GM19324 (cell line): ENCODE measurements at regions not wholly inside any gene's neighbourhood (a gene's known extent, or its start where the extent isn't known, plus 50 kb on each side); places are given as distances from the start of the nearest gene placed in this dataset.

Experiments used
- ATAC-seq: cut with Tn5 transposase; IDR thresholded peaks from one replicate; pipeline ENCODE4 v1.9.1; 2021; ENCODE audit warnings: mild to moderate bottlenecking, moderate library complexity; ENCODE audit not compliant: unreplicated experiment, low FRiP score

DNA sequence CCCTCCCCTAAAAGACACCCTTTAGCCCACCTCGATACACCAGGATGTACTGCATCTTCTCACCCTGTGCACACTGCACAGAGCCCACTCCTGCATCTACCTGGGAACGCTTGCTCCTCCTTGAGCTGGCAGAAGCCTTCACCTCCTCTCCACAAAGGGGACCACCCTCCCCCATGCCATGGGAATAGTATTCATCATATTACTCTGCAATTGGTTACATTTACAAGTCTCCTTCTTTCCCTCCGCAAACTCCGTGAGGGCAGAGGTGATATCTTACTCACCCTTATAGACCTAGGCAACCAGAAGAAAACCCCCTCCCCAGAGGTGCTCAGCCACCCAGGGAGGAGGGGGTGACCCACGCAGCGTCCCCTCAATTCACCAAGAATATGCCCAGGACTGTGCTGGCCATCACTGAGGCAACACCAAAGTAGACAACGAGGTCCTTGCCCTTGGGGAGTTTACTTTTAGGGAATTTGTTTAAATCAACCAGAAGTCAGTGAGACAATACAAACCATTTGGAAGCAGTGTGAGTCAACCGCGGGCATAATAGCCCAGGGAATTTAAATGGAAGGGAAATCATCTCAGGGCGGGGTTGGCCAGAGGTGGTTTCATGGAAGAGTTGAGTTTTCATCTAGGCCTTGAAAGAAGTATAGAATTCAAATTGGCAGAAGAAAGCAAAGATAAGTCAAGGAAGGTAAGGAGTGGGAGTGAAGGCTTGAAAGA, 214.5 kb downstream of the BARX2 start:
- no peak for ATAC-seq

DNA sequence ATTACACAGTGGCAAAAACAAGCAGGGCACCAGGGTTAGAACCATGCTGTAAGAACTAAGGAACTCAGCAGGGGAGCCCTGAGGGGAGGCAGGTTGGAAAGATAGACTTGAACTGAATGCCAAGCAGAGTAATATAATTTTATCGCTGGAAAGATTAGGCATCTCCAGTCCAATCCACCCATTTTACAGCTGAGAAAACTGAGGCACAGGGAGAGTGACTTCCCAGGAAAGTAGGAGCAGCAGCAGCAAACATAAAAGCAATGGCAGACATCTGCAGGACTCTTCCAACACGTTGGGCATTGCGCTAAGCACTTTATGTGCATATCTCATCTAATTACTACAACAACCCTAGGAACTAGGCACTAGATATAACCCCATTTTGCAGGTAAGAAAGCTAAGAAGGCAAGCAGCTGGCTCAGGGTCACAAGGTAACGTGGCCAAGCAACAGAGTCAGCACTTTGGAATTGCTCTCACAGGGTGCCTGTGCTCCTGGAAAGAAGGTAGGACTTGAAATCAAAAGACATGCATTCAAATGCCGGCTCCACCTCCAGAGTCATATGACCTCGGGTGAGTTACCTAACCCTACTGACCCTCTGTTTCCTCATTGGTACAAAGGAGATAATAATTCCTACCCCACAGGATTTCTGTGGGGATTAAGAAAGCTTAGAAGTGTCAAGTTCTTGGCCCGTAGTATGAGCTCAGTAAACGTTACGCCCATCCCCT, 215.3 kb downstream of the BARX2 start:
- ATAC-seq = no peak

DNA sequence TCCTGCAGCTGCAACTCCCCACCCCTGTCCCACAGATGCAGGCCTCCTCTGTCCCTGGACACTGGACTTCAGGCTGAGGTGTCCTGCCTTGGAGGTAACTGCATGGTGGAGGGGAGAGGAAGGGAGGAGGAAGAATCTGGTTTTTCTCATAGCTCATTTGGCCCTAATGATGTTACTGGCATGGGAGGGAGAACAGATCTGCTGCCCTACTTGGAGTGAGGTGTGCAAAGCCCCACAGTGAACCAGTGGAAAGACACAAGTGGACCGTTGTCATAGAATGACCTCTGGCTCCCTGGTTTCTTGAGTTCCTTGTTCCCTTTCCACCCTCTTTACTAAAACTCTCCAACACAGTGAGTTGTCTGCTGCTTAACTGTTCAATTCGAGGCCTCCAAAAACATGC, 215.9 kb downstream of the BARX2 start:
- no peak for ATAC-seq

DNA sequence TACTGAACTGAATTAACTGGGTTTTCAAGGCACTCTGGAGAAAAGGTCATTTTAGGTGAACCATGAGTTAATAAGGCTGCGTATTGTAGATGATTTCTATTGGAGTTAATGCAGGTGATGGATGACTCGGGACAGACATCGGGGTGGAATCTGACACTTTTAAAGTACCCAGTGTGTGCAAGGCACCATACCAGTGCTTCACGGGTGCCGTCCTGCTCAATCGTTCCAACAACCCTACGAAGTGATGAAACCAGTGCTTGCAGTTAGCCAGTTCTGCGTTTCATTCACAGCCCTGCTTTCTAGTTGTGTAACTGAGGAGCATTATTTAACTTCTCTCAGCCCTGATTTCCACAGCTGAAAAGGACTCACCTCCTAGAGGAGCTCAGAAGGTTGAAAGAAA, 216.5 kb downstream of the BARX2 start:
- ATAC-seq = no peak

DNA sequence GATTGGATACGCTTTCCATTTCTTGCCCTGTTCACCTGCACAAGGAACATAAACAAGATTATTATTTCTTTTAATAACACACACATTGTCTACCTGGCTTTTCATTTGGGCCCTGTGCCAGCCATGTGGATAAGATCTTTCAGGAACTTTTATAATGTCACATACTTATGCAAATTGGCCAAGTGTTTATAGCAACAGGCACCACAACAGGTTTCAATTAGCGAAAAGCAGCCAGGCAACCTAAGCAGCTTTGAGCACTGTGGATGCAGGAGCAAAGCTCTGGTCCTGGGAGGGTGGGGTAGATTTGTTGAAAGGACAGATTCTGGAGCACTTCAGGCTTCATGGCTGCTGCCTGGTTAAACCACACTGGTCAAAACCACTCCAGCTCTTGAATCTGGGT, 217.4 kb downstream of the BARX2 start:
- ATAC-seq = no peak

DNA sequence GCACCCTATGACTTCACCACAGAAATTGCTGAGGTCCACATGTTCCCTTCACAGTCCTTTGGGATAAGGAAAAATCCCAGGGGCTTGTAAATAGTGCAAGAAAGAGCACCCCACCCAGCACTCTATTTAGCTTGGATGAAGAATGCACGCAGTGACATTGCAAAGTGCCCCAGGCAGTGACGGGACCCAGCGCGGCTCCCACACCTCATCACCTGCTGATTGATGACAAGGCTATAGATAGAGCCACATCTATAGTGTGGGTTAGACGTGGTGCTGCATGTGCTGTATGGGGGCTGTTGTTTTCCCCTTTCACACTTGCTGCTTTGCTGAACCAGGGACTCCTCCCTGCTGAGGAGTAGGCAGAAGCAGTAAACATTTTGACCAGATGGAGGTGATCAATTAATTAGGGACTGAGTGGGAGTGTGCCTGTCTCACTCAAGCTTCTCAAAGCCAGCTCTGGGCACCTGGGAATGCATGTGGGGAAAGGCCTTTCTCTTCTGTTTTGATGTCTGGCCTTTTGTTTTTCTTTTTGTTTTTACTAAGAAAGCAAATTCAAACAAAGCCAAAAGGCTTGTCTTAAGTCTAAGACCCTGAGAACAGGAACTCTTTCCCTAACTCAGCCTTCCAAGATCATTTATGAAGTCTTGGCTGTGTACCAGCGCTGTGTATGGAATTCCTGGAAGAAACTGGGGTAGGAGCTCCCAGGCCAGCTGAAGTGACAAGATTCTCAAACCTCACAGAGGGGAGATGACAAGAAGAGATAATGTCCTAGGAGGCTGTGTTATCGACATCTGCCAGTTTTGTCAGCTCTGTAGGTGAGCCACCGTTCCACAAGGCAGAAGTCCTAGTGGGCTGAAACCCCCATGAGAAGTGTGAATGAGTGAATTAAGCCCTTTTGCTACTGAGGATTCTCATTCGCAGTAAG, 219.7 kb downstream of the BARX2 start:
- no peak for ATAC-seq

DNA sequence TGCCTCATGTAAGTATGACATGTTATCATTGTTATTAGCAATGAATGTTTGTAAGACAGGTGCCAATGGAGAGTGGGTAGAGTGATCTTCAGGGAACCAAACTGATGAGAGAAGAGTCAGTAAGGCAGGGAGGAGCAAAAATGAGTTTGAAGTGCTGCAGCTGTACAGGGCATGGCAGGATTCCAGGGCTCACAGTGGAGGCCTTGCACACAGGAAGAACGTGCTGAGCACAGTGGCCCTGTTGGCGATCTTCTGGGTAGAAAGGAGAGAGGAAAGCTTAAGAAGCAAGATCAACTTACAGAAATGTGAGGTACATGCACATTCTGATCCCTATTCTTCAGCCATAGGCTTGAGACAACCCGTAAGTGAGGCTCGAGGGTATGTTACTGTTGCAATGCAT, 219.3 kb upstream of the TMEM45B start:
- ATAC-seq = no peak

DNA sequence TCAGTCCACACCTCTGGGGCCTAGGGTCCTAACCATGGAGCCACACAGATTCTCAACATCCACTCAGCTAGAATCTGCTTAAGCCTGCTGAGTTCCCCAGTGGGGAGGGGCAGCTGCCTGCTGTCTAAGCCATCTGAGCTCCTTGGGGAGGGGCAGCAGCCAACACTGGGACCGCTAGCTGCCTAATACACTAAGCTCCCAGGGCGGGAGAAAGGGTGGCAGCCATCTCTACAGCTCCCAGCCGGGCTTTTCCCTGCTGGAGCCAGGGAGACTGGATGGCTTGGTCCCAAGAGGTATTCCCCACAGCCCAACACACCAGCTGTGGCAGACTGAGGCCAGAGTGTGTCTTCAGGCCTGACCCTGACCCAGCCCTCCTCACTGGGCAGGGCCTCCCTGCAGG, 217.3 kb upstream of the TMEM45B start:
- no peak for ATAC-seq

DNA sequence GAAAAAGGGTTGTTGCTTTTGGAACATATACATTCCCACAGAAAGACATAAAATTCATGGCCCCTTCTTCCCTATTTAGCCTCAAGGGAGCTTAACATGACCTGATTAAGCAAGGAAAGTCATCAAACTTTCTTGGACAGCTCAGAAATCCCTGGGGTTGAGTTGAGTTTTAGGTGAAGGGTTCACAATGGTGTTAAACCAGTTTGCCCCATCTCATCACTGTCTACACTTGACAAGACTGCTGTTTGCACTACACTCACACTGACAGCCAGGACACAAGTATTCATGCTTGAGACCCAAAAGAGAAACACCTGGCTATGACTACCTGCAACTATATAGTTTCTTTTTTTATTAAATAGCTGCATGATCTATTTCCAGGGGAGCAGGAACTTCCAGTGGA, 209.8 kb upstream of the TMEM45B start:
- no peak for ATAC-seq

DNA sequence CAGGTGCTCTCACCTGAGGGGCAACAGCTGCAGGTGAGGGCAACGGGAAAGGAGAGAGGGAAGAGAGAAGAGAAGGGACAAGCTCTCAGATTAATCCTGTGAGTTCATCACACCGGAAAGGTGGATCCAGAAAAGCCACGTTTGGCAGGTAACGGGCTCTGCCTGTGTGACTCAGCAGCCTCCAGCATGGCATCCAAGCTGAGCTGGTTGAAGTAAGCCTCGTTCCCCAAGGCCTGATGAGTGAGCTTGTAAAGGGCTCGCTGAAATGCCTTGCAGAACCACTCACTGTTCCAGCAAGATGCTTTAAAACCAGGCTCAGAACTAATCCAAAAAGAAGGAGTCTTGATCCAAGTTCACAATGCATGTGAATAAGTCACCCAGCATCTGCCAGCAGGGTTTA, 206.9 kb upstream of the TMEM45B start:
- ATAC-seq = no peak

DNA sequence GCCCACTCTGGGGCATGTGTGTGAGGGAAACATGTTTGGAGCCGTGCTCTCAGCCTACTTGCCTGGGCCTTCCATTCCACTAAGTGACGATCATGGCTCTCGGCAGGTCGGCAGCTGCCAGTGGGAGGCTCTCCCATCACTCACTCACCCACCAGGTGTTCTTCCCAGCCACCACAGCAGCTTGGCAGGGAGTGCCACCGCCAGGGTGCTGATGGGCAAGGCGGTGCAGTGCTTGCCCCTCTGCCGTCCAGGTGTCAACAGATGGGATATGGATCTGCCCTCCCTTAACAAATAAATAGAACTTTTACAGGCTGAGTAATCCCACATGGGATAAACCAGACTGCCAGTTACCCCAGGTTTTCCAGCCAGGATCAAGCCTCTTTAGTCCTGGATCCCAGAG, 205.5 kb upstream of the TMEM45B start:
- ATAC-seq = no peak

DNA sequence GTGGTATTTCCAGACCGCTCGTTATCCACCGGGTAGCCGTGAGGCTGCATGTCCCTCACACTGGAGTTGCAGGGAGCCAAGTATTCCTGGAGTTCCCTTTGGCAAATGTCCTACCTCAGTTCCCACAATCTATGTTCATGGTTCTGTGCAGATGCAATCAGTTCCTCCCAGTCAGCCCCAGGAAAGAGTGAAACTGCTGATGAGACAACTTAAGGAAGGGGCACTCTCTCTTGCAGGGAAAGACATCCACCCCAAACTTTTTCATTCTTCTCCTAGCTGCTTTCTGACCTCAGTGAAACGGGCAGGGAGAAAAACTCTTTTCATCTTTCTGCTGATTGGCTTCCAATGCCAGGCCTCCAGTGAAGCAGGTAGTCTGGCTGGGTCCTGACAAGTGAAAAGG, 205.1 kb upstream of the TMEM45B start:
- no peak for ATAC-seq

DNA sequence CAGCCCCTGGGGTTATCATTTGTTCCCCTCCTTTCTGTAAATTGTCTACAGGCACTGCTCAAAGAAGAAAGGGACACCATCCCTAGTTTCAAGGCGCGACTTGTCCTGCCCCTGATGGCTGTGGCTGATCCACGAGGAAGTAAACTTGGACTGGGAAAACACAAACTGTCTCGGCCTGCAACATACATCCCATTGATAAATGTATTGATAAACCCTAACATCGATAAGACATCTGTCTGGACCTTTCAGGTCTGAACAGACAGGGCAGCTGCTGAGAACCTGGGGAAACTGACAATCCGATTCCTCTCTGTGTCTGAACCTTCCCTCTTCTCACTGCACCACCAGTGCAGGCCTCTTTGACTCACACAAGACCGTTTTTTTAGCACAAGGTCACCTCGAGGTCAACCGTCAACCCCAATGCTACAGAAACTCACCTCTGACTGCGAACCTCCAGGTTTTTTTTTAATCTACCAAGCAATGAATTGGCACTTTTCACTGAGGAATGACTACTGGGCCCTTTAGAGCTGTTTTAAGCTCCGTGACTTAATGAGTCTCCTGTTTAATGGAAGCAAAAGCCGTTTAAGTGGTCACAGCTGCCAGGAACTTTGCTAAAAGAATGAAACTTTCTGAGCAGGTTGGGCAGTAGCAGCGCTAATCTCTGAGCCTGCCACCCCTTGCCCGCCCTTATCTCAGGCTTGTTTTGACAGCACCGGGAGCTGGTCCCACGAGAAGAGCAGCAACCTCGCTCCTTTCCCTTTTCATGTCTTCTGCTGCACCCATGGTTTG, 203.8 kb upstream of the TMEM45B start:
- ATAC-seq = no peak

DNA sequence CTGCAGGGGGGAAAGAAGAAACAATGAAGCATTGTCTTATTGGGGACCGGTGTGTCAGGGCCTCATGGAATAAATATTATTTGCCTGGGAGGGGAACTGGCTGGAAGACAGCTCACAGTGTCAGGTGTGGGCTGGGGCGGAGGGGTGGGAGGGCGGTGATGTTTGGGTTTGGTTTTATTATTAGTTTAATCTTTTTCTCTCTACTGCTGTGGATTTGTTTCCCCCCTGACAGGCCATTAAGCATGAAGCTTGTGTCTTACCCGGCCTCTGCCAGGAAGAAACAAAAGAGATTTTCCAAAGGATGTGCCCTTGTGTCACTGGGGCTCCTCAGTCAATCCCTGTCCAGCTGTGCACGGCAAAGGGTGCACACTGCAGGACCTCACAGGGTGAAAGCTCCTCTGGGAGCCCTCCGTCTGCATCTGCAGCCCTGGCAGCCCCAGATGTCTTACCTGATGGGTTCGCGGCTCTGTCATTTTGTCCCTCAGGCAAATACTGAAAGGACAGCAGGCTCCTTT, 203.1 kb upstream of the TMEM45B start:
- ATAC-seq = no peak

DNA sequence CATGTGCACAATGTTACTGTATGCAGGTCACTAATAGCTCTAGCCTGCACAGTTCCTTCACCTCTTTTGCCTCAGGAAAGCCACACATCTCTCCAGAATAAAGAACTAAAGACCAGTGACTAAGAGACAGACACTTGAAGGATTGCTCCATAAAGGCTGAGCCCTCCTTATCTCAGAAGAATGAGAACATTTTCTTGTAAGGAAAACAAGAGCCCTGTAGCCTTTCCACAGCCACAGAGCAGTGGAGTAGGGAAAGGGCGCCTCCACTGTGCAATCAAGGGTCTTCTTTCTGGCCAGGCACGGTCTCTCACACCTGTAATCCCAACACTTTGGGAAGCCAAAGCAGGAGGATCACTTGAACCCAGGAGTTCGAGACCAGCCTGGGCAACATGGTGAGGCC, 202.6 kb upstream of the TMEM45B start:
- ATAC-seq = no peak

DNA sequence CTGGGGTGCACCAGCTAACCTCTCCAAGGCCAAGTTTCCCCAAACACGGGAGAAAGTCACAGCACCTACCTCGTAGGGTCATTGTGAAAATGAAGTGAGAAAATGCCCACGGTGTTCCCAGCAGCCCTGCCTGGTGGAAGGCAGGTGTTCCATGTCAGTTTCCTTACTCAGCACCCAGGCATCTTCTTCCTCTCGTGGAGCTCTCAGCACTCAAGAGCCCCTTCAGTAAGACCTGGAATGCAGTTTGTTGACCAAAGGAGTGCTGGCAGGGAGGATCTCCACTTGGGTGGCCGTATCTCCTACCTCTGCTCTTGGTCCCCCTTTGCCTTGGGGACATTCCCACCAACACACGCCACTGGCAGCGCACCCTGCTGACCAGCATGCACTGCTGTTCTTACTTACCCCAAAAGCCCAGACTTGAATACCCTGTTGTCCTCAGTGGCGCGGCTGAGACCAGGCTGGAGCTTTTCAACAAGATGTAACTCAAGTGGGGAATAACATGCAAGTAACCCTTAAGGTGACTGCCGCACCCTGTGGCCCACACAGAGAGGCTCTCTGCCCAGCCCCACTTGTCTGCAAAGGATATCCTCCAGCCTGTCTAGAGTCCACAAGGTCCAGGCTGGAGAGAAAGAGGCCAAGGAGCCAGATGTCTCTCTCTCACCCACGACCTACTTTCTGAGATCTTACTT, 201.2 kb upstream of the TMEM45B start:
- no peak for ATAC-seq

DNA sequence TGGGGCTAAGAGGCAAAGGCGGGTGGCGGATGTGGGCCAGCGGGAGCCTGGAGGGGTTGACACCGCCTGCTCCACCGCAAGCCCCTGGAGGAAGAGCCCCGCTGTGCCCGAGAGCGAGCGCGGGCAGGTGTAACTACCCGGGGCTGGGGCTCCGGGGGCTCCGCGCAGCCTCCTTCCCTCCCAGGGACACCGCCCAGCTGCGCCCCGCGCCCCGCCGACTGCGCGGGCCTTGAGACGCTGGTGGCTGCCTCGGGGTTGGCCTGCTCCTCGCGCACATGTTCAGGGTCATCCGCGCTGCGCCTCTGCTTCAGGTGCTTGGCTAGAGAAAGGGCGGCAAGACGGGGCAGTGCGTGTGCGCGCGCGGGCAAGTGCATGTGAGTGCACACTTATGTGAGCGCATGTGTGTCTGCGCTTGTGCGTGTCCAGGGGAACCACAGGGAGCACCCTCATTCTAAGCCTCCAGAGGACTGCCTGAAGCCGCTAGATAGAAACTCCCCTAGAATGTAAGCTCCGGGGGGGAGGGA, 197.5 kb upstream of the TMEM45B start:
- no peak for ATAC-seq

DNA sequence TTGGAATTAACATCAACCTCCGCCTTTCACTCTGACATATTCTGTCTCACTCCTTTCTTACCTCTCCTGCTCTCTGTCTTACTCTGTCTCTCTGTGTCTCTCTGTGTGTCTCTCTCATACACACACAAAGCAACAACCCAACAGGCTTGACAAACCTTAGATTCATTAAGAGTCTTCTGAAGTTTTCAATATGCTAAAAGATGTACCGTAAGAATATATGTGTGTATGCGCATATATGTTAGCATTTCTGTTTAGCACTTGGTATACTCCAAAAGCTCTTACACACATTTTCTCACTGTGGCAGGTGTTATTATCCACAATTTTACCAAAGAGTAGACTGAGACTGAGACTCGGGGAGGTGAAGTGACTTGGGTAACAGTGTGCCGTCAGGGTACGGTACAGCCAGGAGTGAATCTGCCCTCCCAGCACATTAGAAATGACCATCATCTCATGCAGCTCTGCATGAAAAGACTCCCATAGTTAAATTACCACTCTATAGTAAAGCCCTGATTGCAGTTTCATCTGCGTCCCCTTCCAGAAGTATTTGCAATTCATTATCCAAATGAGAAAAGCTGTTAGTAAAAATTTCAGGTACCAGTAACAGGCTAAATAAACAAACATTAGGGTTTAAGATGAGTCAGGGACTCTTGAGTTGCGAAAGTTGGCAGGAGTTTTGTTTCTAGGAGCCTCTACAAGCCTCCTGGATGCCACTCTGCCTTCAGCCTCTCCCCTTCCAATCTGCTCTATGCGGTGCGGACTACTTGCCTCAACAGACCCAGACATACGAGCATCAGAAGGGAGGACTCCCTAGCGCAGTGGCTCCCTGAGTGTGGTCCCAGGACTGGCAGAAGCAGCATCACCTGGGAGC, 195.2 kb upstream of the TMEM45B start:
- ATAC-seq = no peak

DNA sequence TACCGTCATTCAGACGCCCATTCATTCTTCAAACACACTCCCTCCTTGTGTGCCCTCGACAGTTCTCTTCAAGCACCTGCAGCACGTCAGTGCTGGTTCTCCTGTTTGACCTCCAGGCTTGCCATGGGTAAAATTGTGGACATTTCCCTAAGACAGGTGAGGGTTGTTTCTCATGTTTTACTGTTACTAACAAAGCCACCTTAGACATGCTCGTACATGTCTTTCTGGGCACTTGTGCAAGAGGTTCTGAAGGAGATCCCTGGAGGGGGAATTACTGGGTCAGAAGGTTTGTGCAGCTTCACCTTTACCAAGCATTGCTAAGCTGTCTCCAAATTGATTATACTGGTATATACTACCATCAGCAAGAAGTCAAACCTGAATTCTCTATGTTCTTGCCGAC, 189.7 kb upstream of the TMEM45B start:
- ATAC-seq = no peak
